ENCODE measurements at regions not wholly inside any gene's neighbourhood (a gene's known extent, or its start where the extent isn't known, plus 50 kb on each side); places are given as distances from the start of the nearest gene placed in this dataset.

- WGBS, 2 donors = 88% methylated on average over 16 of the region's 16 CpGs
- intact Hi-C loops (cut with DNase I; ENCODE audit: low total_unique reads) = no loop called here
- TF ChIP-seq POLR2A (IDR thresholded peaks at IDR 0.05) = no peak
- TF ChIP-seq CTCF (IDR thresholded peaks at IDR 0.05) = no peak
- no peak overlapping the region for H3K4me3 ChIP-seq (ENCODE audit: low read depth, poor library complexity, severe bottlenecking)
- DNase-seq (ENCODE audit: low spot score in 2 of 2) = peak in 1 of 2 donors; percentile 79
These were observed 83.6 kb upstream of the NKD1 start for GRCh38 chr16:50464325-50465290.

DNA sequence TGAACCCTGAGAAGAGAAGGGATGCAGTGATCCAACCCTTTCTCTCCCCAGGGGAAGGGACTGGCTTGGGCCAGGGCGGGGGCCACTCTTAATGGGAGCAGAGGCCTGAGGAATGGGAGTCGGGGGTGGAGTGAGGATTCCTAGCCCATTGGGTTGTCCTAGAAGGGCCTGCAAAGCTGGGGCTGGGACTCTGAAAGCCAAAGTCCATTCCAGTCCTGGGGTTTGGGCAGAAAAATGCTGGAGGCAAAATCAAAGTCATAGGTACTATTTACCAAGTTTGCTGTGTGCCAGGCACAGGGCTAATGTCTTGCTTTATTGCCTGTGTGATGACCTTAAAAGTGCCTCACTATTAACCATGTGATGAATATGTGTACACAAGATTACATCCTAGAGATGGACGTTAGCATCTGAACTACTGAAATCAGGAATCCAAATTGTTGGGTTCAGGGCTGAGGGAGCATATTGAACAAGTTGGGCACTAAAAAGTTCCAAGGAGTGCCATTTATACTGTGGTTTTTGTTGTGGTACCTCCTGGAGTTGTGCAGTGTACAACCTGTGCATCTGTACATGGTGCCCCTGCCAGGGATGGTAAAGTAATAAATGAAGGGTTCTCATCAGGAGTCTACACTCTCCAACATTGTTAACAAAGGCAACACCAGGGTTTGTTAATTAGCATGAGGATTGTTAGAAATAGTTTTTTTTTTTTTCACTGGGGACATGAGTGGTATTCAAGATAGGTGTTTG is 84.4 kb upstream of the NKD1 start:
- TF ChIP-seq POLR2A (IDR thresholded peaks at IDR 0.05) (no peak), CTCF (IDR thresholded peaks at IDR 0.05) (no peak)
- intact Hi-C loops (cut with DNase I; ENCODE audit: low total_unique reads) = no loop called here
- H3K4me3 ChIP-seq (ENCODE audit: low read depth, poor library complexity, severe bottlenecking) = no peak overlapping the region
- WGBS, 2 donors = 71 to 86% methylated on average over 3 of the region's 3 CpGs
- DNase-seq (ENCODE audit: low spot score in 2 of 2) = peak in 1 of 2 donors; percentile 20

GRCh38 chr16:50462793-50463507 is 85.2 kb upstream of the NKD1 start:
- no peak overlapping the region for H3K4me3 ChIP-seq (ENCODE audit: low read depth, poor library complexity, severe bottlenecking)
- intact Hi-C loops (cut with DNase I; ENCODE audit: low total_unique reads) = no loop called here
- DNase-seq (ENCODE audit: low spot score in 2 of 2) = peak in 1 of 2 donors; percentile 72
- TF ChIP-seq POLR2A (IDR thresholded peaks at IDR 0.05) (no peak), CTCF (IDR thresholded peaks at IDR 0.05) (no peak)
- 70 to 71% methylated on average over 12 of the region's 12 CpGs for WGBS, 2 donors

- intact Hi-C loops (cut with DNase I; ENCODE audit: low total_unique reads) = no loop called here
- DNase-seq (ENCODE audit: low spot score in 2 of 2) = no peak
- 85 to 86% methylated on average over 4 of the region's 4 CpGs for WGBS, 2 donors
- H3K4me3 ChIP-seq (ENCODE audit: low read depth, poor library complexity, severe bottlenecking) = no peak overlapping the region
- TF ChIP-seq CTCF (IDR thresholded peaks at IDR 0.05) = no peak
- TF ChIP-seq POLR2A (IDR thresholded peaks at IDR 0.05) = no peak
These were observed 86.8 kb upstream of the NKD1 start for GRCh38 chr16:50461400-50461760.

- DNase-seq (ENCODE audit: low spot score in 2 of 2) = peak in 1 of 2 donors; percentile 77
- no peak overlapping the region for H3K4me3 ChIP-seq (ENCODE audit: low read depth, poor library complexity, severe bottlenecking)
- no peak for TF ChIP-seq POLR2A (IDR thresholded peaks at IDR 0.05)
- no peak for TF ChIP-seq CTCF (IDR thresholded peaks at IDR 0.05)
- intact Hi-C loops (cut with DNase I; ENCODE audit: low total_unique reads) = no loop called here
- 89 to 96% methylated on average over 16 of the region's 16 CpGs for WGBS, 2 donors
These were observed 87.4 kb upstream of the NKD1 start for GRCh38 chr16:50460538-50461399.
